ENCODE measurements at regions not wholly inside any gene's neighbourhood (a gene's known extent, or its start where the extent isn't known, plus 50 kb on each side); places are given as distances from the start of the nearest gene placed in this dataset.

DNA sequence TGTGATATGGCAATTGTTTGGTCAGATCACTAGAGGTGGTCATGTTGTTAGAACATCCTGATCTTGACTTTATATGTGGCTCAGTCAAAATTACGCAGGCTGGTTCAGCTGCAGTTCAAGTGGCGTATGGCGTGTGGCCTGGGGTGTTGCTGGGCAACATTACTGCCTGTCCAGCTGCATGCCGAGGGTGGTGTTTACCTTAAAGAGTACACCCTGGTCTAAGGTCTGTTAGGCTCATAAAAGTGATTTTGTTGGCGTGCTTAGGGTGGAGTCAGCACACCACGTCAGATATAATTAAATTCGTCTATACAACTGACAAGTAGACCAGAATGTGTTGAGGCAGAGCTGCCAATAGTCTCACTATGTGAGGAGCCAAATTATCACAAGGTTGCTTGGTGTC lies 55.6 kb upstream of the NEDD9 start:
- Histone ChIP-seq H3K9me3 (ENCODE audit: control insufficient read depth in 1 of 2, insufficient read depth in 1 of 2, low read length in 2 of 2) (peaks cover 0 to 9% of the 10 kb centered on the region in 2 experiments), H3K36me3 (ENCODE audit: insufficient read depth, low read length) (peaks cover 22% of the 10 kb centered on the region), H3K27ac (ENCODE audit: low read depth in 1 of 2, low read length in 2 of 2) (no peak overlapping the region), H3K4me3 (ENCODE audit: low read length) (no peak overlapping the region), H3K4me1 (ENCODE audit: insufficient read depth, low read length) (no peaks in the 10 kb centered on the region), H3K27me3 (ENCODE audit: control insufficient read depth in 1 of 2, insufficient read depth in 2 of 2, low read length in 2 of 2) (no peaks in the 10 kb centered on the region)
- peaks cover 4% of the 10 kb centered on the region for H3K4me1 Mint-ChIP-seq (ENCODE audit: low read depth)
- no peak overlapping the region for H3K4me3 Mint-ChIP-seq
- DNase-seq (no peak), ATAC-seq (ENCODE audit: poor library complexity) (no peak)
- POLR2A ChIA-PET = no interaction called here
- CTCF ChIA-PET = no interaction called here
- H3K9me3 Mint-ChIP-seq = peaks cover 3% of the 10 kb centered on the region
- no peak overlapping the region for H3K27ac Mint-ChIP-seq
- H3K36me3 Mint-ChIP-seq (ENCODE audit: low read depth) = peaks cover 76% of the 10 kb centered on the region
- TF ChIP-seq, protein P1, sequence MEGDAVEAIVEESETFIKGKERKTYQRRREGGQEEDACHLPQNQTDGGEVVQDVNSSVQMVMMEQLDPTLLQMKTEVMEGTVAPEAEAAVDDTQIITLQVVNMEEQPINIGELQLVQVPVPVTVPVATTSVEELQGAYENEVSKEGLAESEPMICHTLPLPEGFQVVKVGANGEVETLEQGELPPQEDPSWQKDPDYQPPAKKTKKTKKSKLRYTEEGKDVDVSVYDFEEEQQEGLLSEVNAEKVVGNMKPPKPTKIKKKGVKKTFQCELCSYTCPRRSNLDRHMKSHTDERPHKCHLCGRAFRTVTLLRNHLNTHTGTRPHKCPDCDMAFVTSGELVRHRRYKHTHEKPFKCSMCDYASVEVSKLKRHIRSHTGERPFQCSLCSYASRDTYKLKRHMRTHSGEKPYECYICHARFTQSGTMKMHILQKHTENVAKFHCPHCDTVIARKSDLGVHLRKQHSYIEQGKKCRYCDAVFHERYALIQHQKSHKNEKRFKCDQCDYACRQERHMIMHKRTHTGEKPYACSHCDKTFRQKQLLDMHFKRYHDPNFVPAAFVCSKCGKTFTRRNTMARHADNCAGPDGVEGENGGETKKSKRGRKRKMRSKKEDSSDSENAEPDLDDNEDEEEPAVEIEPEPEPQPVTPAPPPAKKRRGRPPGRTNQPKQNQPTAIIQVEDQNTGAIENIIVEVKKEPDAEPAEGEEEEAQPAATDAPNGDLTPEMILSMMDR (IDR thresholded peaks at IDR 0.05) = no peak
- H3K27me3 Mint-ChIP-seq = no peaks in the 10 kb centered on the region
- intact Hi-C loops (cut with DNase I, micrococcal nuclease) = no loop called here

DNA sequence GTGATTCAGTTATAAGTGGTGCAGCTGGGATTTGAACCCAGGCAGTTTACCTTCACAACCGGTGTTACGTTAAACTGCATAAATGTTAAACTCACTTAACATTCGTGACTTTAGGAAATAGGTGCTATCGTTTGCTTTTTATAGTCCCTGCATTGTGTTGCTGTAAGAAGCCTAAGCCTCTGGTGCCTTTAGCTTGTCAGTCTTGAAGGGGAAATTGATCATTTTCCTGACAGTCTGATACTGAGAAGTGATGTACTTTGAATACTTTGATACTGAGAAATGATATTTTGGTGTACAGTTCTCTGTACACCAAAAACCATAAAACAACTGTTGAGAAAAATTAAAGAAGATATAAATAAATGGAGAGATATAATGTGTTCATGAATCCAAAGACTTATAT lies 52.5 kb upstream of the NEDD9 start:
- Histone ChIP-seq H3K27ac (ENCODE audit: low read depth in 1 of 2, low read length in 2 of 2) (no peak overlapping the region), H3K4me1 (ENCODE audit: insufficient read depth, low read length) (no peaks in the 10 kb centered on the region), H3K27me3 (ENCODE audit: control insufficient read depth in 1 of 2, insufficient read depth in 2 of 2, low read length in 2 of 2) (no peaks in the 10 kb centered on the region), H3K4me3 (ENCODE audit: low read length) (no peak overlapping the region), H3K9me3 (ENCODE audit: control insufficient read depth in 1 of 2, insufficient read depth in 1 of 2, low read length in 2 of 2) (peaks cover 0 to 9% of the 10 kb centered on the region in 2 experiments), H3K36me3 (ENCODE audit: insufficient read depth, low read length) (peaks cover 12% of the 10 kb centered on the region)
- intact Hi-C loops (cut with DNase I, micrococcal nuclease) = no loop called here
- Mint-ChIP-seq H3K36me3 (ENCODE audit: low read depth) (peaks cover 55% of the 10 kb centered on the region), H3K4me1 (ENCODE audit: low read depth) (peaks cover 13% of the 10 kb centered on the region), H3K4me3 (no peak overlapping the region), H3K27me3 (no peaks in the 10 kb centered on the region), H3K27ac (no peak overlapping the region), H3K9me3 (peaks cover 3% of the 10 kb centered on the region)
- TF ChIP-seq, protein P1 (IDR thresholded peaks at IDR 0.05) = no peak
- ChIA-PET POLR2A (no interaction called here), CTCF (no interaction called here)
- ATAC-seq (ENCODE audit: poor library complexity) (no peak), DNase-seq (no peak)

DNA sequence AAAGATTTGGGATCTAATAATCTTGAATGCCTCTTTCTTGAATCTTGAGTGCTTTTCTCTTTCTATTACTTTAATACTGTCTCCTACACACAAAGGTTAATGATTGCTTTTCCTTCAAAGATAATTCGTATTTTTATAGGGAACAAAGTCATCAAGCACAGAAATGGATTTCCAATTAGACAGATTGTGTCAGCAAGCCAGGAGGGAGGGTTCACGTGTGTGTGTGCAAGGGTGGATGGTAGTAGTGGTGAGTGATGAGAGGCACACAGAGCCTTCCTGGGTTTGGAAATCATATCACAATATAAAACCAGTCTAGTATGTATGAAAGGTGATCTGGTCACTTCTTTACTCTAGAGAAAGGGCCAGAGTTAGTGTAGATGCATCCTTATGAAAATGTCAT lies 51.2 kb upstream of the NEDD9 start:
- Histone ChIP-seq H3K27ac (ENCODE audit: low read depth in 1 of 2, low read length in 2 of 2) (no peak overlapping the region), H3K9me3 (ENCODE audit: control insufficient read depth in 1 of 2, insufficient read depth in 1 of 2, low read length in 2 of 2) (peaks cover 0 to 9% of the 10 kb centered on the region in 2 experiments), H3K36me3 (ENCODE audit: insufficient read depth, low read length) (peaks cover 14% of the 10 kb centered on the region), H3K4me1 (ENCODE audit: insufficient read depth, low read length) (peaks cover 1% of the 10 kb centered on the region), H3K4me3 (ENCODE audit: low read length) (no peak overlapping the region), H3K27me3 (ENCODE audit: control insufficient read depth in 1 of 2, insufficient read depth in 2 of 2, low read length in 2 of 2) (no peaks in the 10 kb centered on the region)
- Mint-ChIP-seq H3K4me3 (no peak overlapping the region), H3K27me3 (no peaks in the 10 kb centered on the region), H3K36me3 (ENCODE audit: low read depth) (peaks cover 43% of the 10 kb centered on the region), H3K4me1 (ENCODE audit: low read depth) (peaks cover 24% of the 10 kb centered on the region), H3K27ac (no peak overlapping the region), H3K9me3 (peaks cover 2% of the 10 kb centered on the region)
- ChIA-PET POLR2A (no interaction called here), CTCF (no interaction called here)
- ATAC-seq (ENCODE audit: poor library complexity) (no peak), DNase-seq (no peak)
- TF ChIP-seq, protein P1 (IDR thresholded peaks at IDR 0.05) = no peak
- intact Hi-C loops (cut with DNase I, micrococcal nuclease) = no loop called here
